Esophagus squamous epithelium (tissue), 5 donors: ENCODE measurements at regions not wholly inside any gene's neighbourhood (a gene's known extent, or its start where the extent isn't known, plus 50 kb on each side); places are given as distances from the start of the nearest gene placed in this dataset.

ENCODE experiments used
- DNase-seq: peaks from one replicate; lab custom pipeline; 2025; lab: John Stamatoyannopoulos, UW
- H3K27ac ChIP-seq, 4 donors: fragments of 200-600 bp; sonication (generic); one replicate each; pipeline ENCODE4 v1.5.1; 2016 to 2019; ENCODE audit warnings: mild to moderate bottlenecking in 1 of 4
- H3K27me3 ChIP-seq, 4 donors: fragments of 200-600 bp; sonication (generic); 1 replicate in 3 of 4; 2 replicates in 1 of 4; pipeline versions ENCODE4 v1.5.1 to v1.6.0; 2017 to 2021; ENCODE audit warnings: antibody characterized with exemption in 1 of 4
- H3K36me3 ChIP-seq, 3 donors: fragments of 200-600 bp; sonication (generic); one replicate each; pipeline ENCODE4 v1.5.1; 2016 to 2019
- H3K4me1 ChIP-seq, 3 donors: fragments of 200-600 bp; sonication (generic); one replicate each; pipeline ENCODE4 v1.5.1; 2017 to 2019
- H3K4me3 ChIP-seq, 4 donors: fragments of 200-600 bp; sonication (generic); 1 replicate in 3 of 4; 2 replicates in 1 of 4; pipeline ENCODE4 v1.5.1; 2016 to 2019; ENCODE audit warnings: mild to moderate bottlenecking in 2 of 4, moderate library complexity in 1 of 4
- H3K9me3 ChIP-seq, 3 donors: fragments of 200-600 bp; sonication (generic); one replicate each; pipeline ENCODE4 v1.5.1; 2016 to 2019
- POLR2A ChIP-seq, 4 donors: fragments of 450-650 bp; IDR thresholded peaks; one replicate each; pipeline ENCODE4 v1.6.1; 2017; ENCODE audit warnings: antibody characterized with exemption in 4 of 4, mild to moderate bottlenecking in 4 of 4, moderate library complexity in 3 of 4
- WGBS, 2 donors: methylation state at CpG; one replicate each; pipeline ENCODE4 v1.1.5; 2018; 5-methylcytosine and 5-hydroxymethylcytosine counted together
- intact Hi-C: fragments of 100-400 bp; cut with DNase I; formaldehyde crosslinking; loops from one replicate; pipeline ENCODE4 v1.15.0; 2022
- small RNA-seq, 4 donors: library from RNA; depleted of rRNA; stranded (forward); fragments of <200 nt; gene quantifications; one replicate each; pipeline ENCODE3, GENCODE V24; 2016
- TF ChIP-seq, protein P1 (sequence below), 6 experiments: fragments of 450-650 bp in 4 of 6; fragments of 200-600 bp in 2 of 6; sonication (generic) in 2 of 6; IDR thresholded peaks; one replicate each; pipeline ENCODE4 v1.5.1; 2016 to 2019; ENCODE audit warnings: antibody characterized with exemption in 6 of 6, mild to moderate bottlenecking in 4 of 6, moderate library complexity in 4 of 6
- donor health status: DM: yes; HTN: yes; CAD: no.

DNA sequence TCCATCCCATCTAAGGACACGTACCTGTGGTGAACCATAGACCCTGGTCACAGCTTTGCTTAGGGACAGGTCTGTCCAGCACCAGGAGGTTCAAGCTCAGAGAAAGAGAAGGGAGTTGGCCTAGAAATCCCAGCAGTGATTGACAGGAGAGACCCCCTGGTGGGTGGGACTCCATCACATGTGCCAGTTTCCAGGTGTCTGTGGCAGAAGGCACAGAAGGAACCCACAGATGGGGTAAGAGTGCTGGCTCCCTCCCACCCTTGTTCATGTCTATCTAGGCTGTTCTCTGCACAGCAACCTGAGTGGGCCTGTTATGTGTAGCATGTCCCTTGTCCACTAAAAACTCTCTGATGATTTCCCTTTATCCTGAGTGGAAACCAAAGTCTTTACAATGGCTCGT is 54.0 kb upstream of the GRB10 start:
- no peak overlapping the region for H3K4me3 ChIP-seq
- intact Hi-C loops: no loop called here
- no peak for DNase-seq
- H3K36me3 ChIP-seq: no peaks in the 10 kb centered on the region
- TF ChIP-seq POLR2A (IDR thresholded peaks at IDR 0.05): no peak
- TF ChIP-seq, protein P1, sequence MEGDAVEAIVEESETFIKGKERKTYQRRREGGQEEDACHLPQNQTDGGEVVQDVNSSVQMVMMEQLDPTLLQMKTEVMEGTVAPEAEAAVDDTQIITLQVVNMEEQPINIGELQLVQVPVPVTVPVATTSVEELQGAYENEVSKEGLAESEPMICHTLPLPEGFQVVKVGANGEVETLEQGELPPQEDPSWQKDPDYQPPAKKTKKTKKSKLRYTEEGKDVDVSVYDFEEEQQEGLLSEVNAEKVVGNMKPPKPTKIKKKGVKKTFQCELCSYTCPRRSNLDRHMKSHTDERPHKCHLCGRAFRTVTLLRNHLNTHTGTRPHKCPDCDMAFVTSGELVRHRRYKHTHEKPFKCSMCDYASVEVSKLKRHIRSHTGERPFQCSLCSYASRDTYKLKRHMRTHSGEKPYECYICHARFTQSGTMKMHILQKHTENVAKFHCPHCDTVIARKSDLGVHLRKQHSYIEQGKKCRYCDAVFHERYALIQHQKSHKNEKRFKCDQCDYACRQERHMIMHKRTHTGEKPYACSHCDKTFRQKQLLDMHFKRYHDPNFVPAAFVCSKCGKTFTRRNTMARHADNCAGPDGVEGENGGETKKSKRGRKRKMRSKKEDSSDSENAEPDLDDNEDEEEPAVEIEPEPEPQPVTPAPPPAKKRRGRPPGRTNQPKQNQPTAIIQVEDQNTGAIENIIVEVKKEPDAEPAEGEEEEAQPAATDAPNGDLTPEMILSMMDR (IDR thresholded peaks at IDR 0.05): no peak
- WGBS, 2 donors: 86 to 91% methylated on average over 2 of the region's 2 CpGs
- no peaks in the 10 kb centered on the region for H3K9me3 ChIP-seq
- peaks cover 0 to 13% (median 0%) of the 10 kb centered on the region in 4 donors for H3K27me3 ChIP-seq
- H3K4me1 ChIP-seq: no peaks in the 10 kb centered on the region
- no peak overlapping the region for H3K27ac ChIP-seq

DNA sequence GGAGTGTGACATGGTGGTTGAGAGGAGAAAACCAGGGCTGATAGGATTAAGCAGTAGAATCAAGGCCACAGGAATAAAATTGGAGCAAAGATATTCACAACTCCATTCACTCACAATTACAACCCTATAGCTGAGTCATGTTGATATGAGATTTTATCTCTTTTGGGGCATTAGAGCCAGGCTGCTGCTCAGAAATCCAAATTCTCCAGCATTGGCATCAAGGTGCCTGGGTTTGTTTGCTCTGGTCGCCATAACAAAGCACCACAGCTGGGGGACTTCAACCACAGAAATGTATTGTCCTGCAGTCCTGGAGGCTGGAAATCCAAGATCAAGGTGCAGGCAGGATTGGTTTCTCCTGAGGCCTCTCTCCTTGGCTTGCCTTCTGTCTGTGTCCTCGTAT is 52.5 kb upstream of the GRB10 start:
- intact Hi-C loops: no loop called here
- Histone ChIP-seq H3K36me3 (no peaks in the 10 kb centered on the region), H3K4me1 (no peaks in the 10 kb centered on the region), H3K4me3 (no peak overlapping the region), H3K27me3 (peaks cover 0 to 15% (median 0%) of the 10 kb centered on the region in 4 donors), H3K9me3 (no peaks in the 10 kb centered on the region), H3K27ac (no peak overlapping the region)
- TF ChIP-seq, protein P1 (IDR thresholded peaks at IDR 0.05): no peak
- TF ChIP-seq POLR2A (IDR thresholded peaks at IDR 0.05): no peak
- no peak for DNase-seq
- 77 to 86% methylated on average over 1 to 2 of the region's 2 CpGs for WGBS, 2 donors

- 64 to 80% methylated on average over 6 of the region's 6 CpGs for whole genome bisulfite sequencing, 2 donors
- no peaks in the 10 kb centered on the region for H3K36me3 ChIP-seq
- no peak overlapping the region for H3K27ac ChIP-seq
- intact Hi-C loops: no loop called here
- DNase-seq: no peak
- H3K9me3 ChIP-seq: no peaks in the 10 kb centered on the region
- no peaks in the 10 kb centered on the region for H3K4me1 ChIP-seq
- no peak overlapping the region for H3K4me3 ChIP-seq
- TF ChIP-seq, protein P1 (IDR thresholded peaks at IDR 0.05): no peak
- no peak for TF ChIP-seq POLR2A (IDR thresholded peaks at IDR 0.05)
- H3K27me3 ChIP-seq: peaks cover 0 to 15% (median 0%) of the 10 kb centered on the region in 4 donors
Measured at GRCh38 chr7:50834679-50835078, 52.0 kb upstream of the GRB10 start.

DNA sequence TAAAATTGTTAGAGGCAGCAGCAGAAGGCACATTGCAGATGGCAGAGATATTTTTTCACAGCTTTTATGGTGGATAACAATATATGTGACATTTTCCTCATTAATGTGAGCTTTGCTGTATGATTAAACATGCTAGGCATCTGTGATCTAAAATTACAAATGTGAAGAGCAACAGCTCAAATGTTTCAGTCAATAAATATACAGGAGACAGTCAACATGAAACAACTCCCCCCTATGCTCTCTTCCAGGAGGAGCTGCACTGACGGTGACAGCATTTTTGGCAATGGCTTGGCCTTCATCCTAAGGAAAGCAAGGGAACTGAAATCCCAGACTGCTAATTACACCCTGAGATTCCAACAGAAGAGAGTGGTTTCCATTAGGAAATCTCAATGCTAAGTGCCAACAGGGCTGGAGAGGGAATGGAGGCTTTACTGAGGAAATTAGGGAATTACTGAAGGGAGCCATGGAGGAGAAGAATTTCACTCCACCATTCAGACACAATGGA is 51.4 kb upstream of the GRB10 start:
- H3K9me3 ChIP-seq: no peaks in the 10 kb centered on the region
- intact Hi-C loops: no loop called here
- 80% methylated on average over 1 of the region's 1 CpG; no CpG with 5 or more reads in 1 of the 2 donors for WGBS, 2 donors
- peaks cover 0 to 15% (median 0%) of the 10 kb centered on the region in 4 donors for H3K27me3 ChIP-seq
- no peak for DNase-seq
- no peak overlapping the region for H3K27ac ChIP-seq
- no peaks in the 10 kb centered on the region for H3K36me3 ChIP-seq
- TF ChIP-seq, protein P1 (IDR thresholded peaks at IDR 0.05): no peak
- TF ChIP-seq POLR2A (IDR thresholded peaks at IDR 0.05): no peak
- no peaks in the 10 kb centered on the region for H3K4me1 ChIP-seq
- H3K4me3 ChIP-seq: no peak overlapping the region

DNA sequence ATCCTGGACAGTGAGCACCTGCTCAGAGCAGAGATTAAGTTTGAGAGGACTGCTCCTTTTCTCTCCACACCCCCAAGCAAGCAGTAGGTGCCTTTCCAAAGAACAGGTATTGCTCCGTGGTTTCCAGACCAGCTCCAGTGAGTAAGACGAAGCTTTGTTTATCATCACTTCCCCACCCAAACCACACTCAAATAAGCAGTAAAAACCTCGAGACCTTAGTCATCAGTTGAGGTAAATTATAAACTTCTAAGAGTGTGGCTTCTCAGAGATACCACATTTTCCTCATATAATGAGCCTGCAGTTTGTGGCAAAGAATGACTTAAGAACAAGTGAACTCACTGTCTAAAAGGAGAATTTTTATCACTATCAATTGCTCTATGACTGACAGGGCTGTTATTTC is 50.0 kb upstream of the GRB10 start:
- intact Hi-C loops: no loop called here
- Histone ChIP-seq H3K36me3 (no peaks in the 10 kb centered on the region), H3K27me3 (peaks cover 0 to 15% (median 0%) of the 10 kb centered on the region in 4 donors), H3K27ac (no peak overlapping the region), H3K9me3 (no peaks in the 10 kb centered on the region), H3K4me3 (no peak overlapping the region), H3K4me1 (no peaks in the 10 kb centered on the region)
- 0 to 32% methylated on average over 2 to 3 of the region's 3 CpGs for WGBS, 2 donors
- DNase-seq: no peak
- TF ChIP-seq, protein P1 (IDR thresholded peaks at IDR 0.05): no peak
- TF ChIP-seq POLR2A (IDR thresholded peaks at IDR 0.05): no peak

Small RNA genes lying in the stretch of these regions (small RNA-seq; reads per million reads assigned to genes)
- gene AC009296.1 (0 reads per million in 4 donors), gene RF00394 (0 reads per million in 4 donors)
